Psoas muscle (tissue), 7 donors: ENCODE measurements at regions not wholly inside any gene's neighbourhood (a gene's known extent, or its start where the extent isn't known, plus 50 kb on each side); places are given as distances from the start of the nearest gene placed in this dataset.

ENCODE experiments used
- ATAC-seq, 4 donors: fragments of 200-7000 bp; cut with Tn5 transposase; one replicate each; pipeline ENCODE4 v1.9.1; 2020; ENCODE audit warnings: moderate library complexity in 3 of 4, mild to moderate bottlenecking in 2 of 4
- DNase-seq, 2 donors: peaks; one replicate each; pipeline ENCODE4 v3.0.0-alpha.2; 2020
- H3K27ac ChIP-seq: fragments of 200-600 bp; one replicate; pipeline ENCODE4 v1.8.0; 2022
- H3K27me3 ChIP-seq, 3 donors: fragments of 200-600 bp in 1 of 3; one replicate each; pipeline versions ENCODE4 v1.6.1 to v1.8.0; 2013 to 2022; ENCODE audit warnings: low read length in 2 of 3, mild to moderate bottlenecking in 2 of 3, moderate library complexity in 1 of 3; ENCODE audit not compliant: insufficient read depth in 3 of 3
- H3K36me3 ChIP-seq, 2 donors: fragments of 200-600 bp in 1 of 2; one replicate each; pipeline versions ENCODE4 v1.6.1 to v1.8.0; 2013 to 2022; ENCODE audit warnings: low read depth in 1 of 2, mild to moderate bottlenecking in 1 of 2, moderate library complexity in 1 of 2; ENCODE audit not compliant: insufficient read depth in 1 of 2
- H3K4me1 ChIP-seq: fragments of 200-600 bp; one replicate; pipeline ENCODE4 v1.8.0; 2022
- H3K4me3 ChIP-seq: fragments of 200-600 bp; one replicate; pipeline ENCODE4 v1.8.0; 2022; ENCODE audit warnings: mild to moderate bottlenecking
- H3K9me3 ChIP-seq: fragments of 200-600 bp; one replicate; pipeline ENCODE4 v1.8.0; 2022
- CTCF ChIP-seq: fragments of 200-600 bp; IDR thresholded peaks from one replicate; pipeline ENCODE4 v1.8.0; 2022; ENCODE audit warnings: antibody characterized with exemption
- WGBS, 3 donors: extraction: QIAGEN DNeasy Blood & Tissue Kit; methylation state at CpG; one replicate each; pipeline versions ENCODE4 v1.1.6 to v1.1.7; 2013; 5-methylcytosine and 5-hydroxymethylcytosine counted together
- intact Hi-C, 2 donors: fragments of 100-400 bp; cut with DNase I; formaldehyde crosslinking; loops; one replicate each; pipeline versions ENCODE4 v1.11.0 to v1.14.2; 2022
- donor health status: healthy with polysubstance abuse.
- donor health status: DM: no; HTN: no; CAD: no; lungs with moderate emphysema.
- donor health status: Bipolar disorder and iron deficiency.
- donor health status: healthy.
- donor health status: DM: yes; HTN: yes; CAD: no.
- donor health status: DM: no; HTN: no; CAD: no.
- donor health status: DM: yes; HTN: yes; CAD: no.

DNA sequence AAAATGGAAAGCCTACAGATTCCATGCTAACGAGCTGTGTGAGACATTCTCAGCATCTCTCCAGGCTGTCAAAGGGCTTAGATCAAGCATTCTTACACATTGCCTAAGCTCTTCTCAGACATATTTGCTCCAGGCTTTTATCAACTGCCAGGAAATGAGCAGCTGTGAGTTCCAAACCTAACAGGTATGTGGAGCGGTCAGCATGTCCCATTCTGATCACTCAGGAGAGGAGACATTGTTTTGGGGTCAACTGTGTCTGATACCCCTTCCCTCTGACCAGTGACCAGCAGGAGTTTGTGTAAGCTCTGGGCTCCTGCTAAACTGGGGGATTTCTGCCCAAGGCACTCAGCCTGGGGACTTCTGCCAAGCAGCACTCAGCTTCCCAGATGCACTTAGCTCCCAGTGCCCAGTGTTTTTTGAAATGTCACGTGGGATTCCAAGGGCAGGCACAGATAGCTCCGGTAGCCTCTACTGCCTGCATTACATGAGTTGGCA, 229.1 kb downstream of the SEC61B start:
- DNase-seq (no peak), ATAC-seq (peak; percentile 88 to 91 (median 90))
- peaks cover 17% of the 10 kb centered on the region for H3K4me1 ChIP-seq
- 24 to 34% (median 27%) methylated on average over 4 of the region's 4 CpGs for WGBS, 3 donors
- H3K27me3 ChIP-seq = no peaks in the 10 kb centered on the region
- peak overlapping the region; percentile 51 for H3K27ac ChIP-seq
- H3K4me3 ChIP-seq = no peak overlapping the region
- no peaks in the 10 kb centered on the region for H3K36me3 ChIP-seq
- H3K9me3 ChIP-seq = no peaks in the 10 kb centered on the region
- intact Hi-C loops = loop anchor here in 1 of 2 donors (5.0 kb wide), 1 partner anchor 366 kb away; no protein-coding TSS in a partner anchor
- no peak for TF ChIP-seq CTCF

DNA sequence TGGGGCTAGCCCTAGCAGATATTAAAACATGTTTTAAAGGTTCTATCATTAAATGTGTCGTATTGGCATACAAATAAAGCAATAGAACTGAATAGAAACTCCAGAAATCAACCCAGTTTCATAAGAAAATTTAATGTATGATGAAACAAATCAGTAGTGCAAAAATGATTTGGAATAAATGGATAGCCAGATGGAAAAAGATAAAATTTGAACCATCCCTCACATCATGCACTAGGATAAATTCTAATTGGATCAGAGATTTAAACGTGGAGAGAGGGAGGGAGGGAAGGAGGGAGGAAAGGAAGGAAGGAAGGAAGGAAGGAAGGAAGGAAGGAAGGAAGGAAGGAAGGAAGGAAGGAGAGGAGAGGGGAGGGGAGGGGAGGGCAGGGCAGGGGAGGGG, 235.3 kb downstream of the SEC61B start:
- Histone ChIP-seq H3K4me1 (no peaks in the 10 kb centered on the region), H3K4me3 (no peak overlapping the region), H3K27me3 (no peaks in the 10 kb centered on the region), H3K27ac (no peak overlapping the region), H3K9me3 (no peaks in the 10 kb centered on the region), H3K36me3 (no peaks in the 10 kb centered on the region)
- WGBS, 3 donors = 63 to 71% (median 64%) methylated on average over 2 of the region's 2 CpGs
- no peak for TF ChIP-seq CTCF
- DNase-seq = no peak
- intact Hi-C loops = no loop called here
- no peak for ATAC-seq

DNA sequence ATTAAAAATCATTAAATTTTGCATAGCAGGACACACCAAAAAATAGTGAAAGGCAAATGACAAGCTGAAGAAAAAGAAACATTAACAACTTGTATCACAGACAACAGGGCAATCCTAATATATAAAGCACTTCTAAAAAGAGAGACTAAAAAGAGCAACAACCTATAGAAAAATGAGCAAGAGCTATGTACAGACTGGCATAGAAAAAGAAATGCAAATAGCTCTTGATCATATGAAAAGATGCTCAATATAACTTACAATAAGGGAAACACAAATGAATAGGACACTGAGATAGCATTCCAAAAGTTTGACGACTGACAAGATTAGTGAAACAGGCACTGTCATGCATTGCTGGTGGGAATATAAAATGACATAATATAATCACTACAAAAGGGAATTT, 235.9 kb downstream of the SEC61B start:
- intact Hi-C loops = no loop called here
- no peak overlapping the region for H3K4me3 ChIP-seq
- 91 to 93% (median 91%) methylated on average over 1 of the region's 1 CpG for WGBS, 3 donors
- DNase-seq (no peak), ATAC-seq (no peak)
- H3K4me1 ChIP-seq = no peaks in the 10 kb centered on the region
- no peaks in the 10 kb centered on the region for H3K36me3 ChIP-seq
- H3K27me3 ChIP-seq = no peaks in the 10 kb centered on the region
- no peak overlapping the region for H3K27ac ChIP-seq
- no peak for TF ChIP-seq CTCF
- H3K9me3 ChIP-seq = no peaks in the 10 kb centered on the region

GRCh38 chr9:99459919-99460318, 237.8 kb downstream of the SEC61B start:
- no peak for TF ChIP-seq CTCF
- Histone ChIP-seq H3K36me3 (no peaks in the 10 kb centered on the region), H3K27me3 (no peaks in the 10 kb centered on the region), H3K4me1 (no peaks in the 10 kb centered on the region), H3K4me3 (no peak overlapping the region), H3K27ac (no peak overlapping the region), H3K9me3 (no peaks in the 10 kb centered on the region)
- DNase-seq = no peak
- intact Hi-C loops = no loop called here
- 31 to 38% (median 33%) methylated on average over 9 of the region's 9 CpGs for WGBS, 3 donors
- peak in 2 of 4 donors; percentile 35 to 65 for ATAC-seq

- H3K27me3 ChIP-seq = no peaks in the 10 kb centered on the region
- H3K9me3 ChIP-seq = no peaks in the 10 kb centered on the region
- DNase-seq (no peak), ATAC-seq (no peak)
- no peaks in the 10 kb centered on the region for H3K4me1 ChIP-seq
- WGBS, 3 donors = 84 to 88% (median 88%) methylated on average over 4 of the region's 4 CpGs
- no peak overlapping the region for H3K27ac ChIP-seq
- no peak for TF ChIP-seq CTCF
- H3K4me3 ChIP-seq = no peak overlapping the region
- intact Hi-C loops = no loop called here
- no peaks in the 10 kb centered on the region for H3K36me3 ChIP-seq
These were observed 241.0 kb downstream of the SEC61B start for GRCh38 chr9:99463131-99463530.
